ENCODE measurements at regions not wholly inside any gene's neighbourhood (a gene's known extent, or its start where the extent isn't known, plus 50 kb on each side); places are given as distances from the start of the nearest gene placed in this dataset.

DNA sequence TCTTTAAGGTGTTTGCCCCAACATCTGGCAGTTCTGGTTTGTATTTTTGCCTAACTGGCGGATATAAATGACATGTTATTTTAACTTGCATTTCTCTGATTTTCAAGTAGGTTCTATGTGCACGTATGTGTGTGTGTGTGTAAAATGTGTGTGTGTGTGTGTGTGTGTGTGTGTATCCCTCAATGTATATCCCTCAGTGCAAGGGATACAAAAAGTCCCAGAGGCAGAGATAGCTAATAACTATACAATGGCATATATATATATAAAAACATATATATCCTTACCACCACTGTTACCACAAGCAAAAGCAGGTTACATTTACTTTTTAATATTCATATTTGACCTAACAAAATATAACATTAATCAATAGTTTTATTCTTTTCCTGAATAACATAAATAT, 95.0 kb upstream of the NR5A2 start:
- Histone ChIP-seq H3K27me3 (ENCODE audit: control insufficient read depth, insufficient read depth, low read length, poor library complexity, severe bottlenecking) (no peaks in the 10 kb centered on the region), H3K36me3 (ENCODE audit: control insufficient read depth, insufficient read depth, low read length) (no peaks in the 10 kb centered on the region), H3K27ac (ENCODE audit: low read depth, low read length) (no peak overlapping the region), H3K9ac (ENCODE audit: extremely low read depth, low read length, poor library complexity, severe bottlenecking) (no peak overlapping the region), H3K9me3 (ENCODE audit: control insufficient read depth, low read length) (no peaks in the 10 kb centered on the region), H3K4me3 (ENCODE audit: low read length) (no peak overlapping the region), H3K4me1 (ENCODE audit: control insufficient read depth, insufficient read depth, low read length) (no peaks in the 10 kb centered on the region)
- Mint-ChIP-seq H3K27me3 (ENCODE audit: insufficient read depth) (no peaks in the 10 kb centered on the region), H3K9me3 (peaks cover 3% of the 10 kb centered on the region), H3K4me1 (no peaks in the 10 kb centered on the region), H3K36me3 (ENCODE audit: low read depth) (no peaks in the 10 kb centered on the region), H3K27ac (no peak overlapping the region), H3K4me3 (no peak overlapping the region)
- DNase-seq, result no peak
- TF ChIP-seq, protein P1, sequence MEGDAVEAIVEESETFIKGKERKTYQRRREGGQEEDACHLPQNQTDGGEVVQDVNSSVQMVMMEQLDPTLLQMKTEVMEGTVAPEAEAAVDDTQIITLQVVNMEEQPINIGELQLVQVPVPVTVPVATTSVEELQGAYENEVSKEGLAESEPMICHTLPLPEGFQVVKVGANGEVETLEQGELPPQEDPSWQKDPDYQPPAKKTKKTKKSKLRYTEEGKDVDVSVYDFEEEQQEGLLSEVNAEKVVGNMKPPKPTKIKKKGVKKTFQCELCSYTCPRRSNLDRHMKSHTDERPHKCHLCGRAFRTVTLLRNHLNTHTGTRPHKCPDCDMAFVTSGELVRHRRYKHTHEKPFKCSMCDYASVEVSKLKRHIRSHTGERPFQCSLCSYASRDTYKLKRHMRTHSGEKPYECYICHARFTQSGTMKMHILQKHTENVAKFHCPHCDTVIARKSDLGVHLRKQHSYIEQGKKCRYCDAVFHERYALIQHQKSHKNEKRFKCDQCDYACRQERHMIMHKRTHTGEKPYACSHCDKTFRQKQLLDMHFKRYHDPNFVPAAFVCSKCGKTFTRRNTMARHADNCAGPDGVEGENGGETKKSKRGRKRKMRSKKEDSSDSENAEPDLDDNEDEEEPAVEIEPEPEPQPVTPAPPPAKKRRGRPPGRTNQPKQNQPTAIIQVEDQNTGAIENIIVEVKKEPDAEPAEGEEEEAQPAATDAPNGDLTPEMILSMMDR (conservative IDR thresholded peaks at IDR 0.05), result no peak
- 92 to 98% methylated on average over 2 of the region's 2 CpGs for WGBS, 2 experiments (ENCODE audit: insufficient coverage in 1 of 2, insufficient read length in 1 of 2)

DNA sequence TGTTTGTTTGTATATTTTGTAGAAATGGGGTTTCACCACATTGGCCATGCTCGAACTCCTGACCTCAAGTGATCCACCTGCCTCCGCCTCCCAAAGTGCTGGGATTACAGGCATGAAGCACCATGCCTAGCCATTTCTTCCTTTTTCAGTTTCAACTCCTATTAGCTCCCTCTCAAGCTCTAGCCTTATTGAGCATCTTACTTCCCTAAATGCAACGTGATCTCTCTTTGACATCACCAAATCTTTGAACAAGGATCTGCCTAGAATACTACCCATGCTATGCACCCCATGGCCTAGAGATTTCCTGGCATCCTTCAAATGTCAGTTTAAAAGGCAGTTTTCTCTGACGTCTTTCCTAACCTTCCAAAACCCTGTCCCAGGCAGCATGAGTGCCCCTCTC, 91.1 kb upstream of the NR5A2 start:
- H3K27ac ChIP-seq (ENCODE audit: low read depth, low read length), result no peak overlapping the region

DNA sequence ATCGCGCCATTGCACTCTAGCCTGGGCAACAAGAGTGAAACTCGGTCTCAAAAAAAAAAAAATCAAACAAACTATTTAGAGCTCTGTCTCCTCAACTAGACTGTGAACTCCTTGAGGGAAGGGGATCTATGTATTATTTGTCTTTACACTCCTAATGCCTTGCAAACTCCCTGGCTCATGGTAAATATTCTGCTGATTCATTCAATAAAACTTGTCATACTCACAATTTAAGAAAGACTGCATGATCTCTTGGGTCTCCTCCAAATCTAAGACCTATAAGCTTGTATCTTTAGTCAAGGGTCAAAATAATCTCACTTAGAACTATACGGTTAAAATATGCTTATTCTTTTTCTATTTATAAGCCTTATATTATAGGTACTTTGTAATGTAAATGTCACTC, 90.3 kb upstream of the NR5A2 start:
- no peak overlapping the region for H3K27ac ChIP-seq (ENCODE audit: low read depth, low read length)
- no peaks in the 10 kb centered on the region for H3K9me3 Mint-ChIP-seq
- no peaks in the 10 kb centered on the region for H3K9me3 ChIP-seq (ENCODE audit: control insufficient read depth, low read length)
- TF ChIP-seq, protein P1 (conservative IDR thresholded peaks at IDR 0.05), result no peak
- H3K27ac Mint-ChIP-seq, result no peak overlapping the region
- no peak for DNase-seq
- H3K4me1 Mint-ChIP-seq, result no peaks in the 10 kb centered on the region
- no peaks in the 10 kb centered on the region for H3K27me3 ChIP-seq (ENCODE audit: control insufficient read depth, insufficient read depth, low read length, poor library complexity, severe bottlenecking)
- H3K4me3 ChIP-seq (ENCODE audit: low read length), result no peak overlapping the region
- no peaks in the 10 kb centered on the region for H3K4me1 ChIP-seq (ENCODE audit: control insufficient read depth, insufficient read depth, low read length)
- H3K4me3 Mint-ChIP-seq, result no peak overlapping the region
- H3K27me3 Mint-ChIP-seq (ENCODE audit: insufficient read depth), result no peaks in the 10 kb centered on the region
- WGBS, 2 experiments (ENCODE audit: insufficient coverage in 1 of 2, insufficient read length in 1 of 2), result 89 to 96% methylated on average over 3 of the region's 4 CpGs
- no peak overlapping the region for H3K9ac ChIP-seq (ENCODE audit: extremely low read depth, low read length, poor library complexity, severe bottlenecking)
- no peaks in the 10 kb centered on the region for H3K36me3 Mint-ChIP-seq (ENCODE audit: low read depth)
- no peaks in the 10 kb centered on the region for H3K36me3 ChIP-seq (ENCODE audit: control insufficient read depth, insufficient read depth, low read length)

More for the DNA sequence above, 91.1 kb upstream of the NR5A2 start:
- H3K4me1 ChIP-seq (ENCODE audit: control insufficient read depth, insufficient read depth, low read length), result no peaks in the 10 kb centered on the region
- H3K9me3 ChIP-seq (ENCODE audit: control insufficient read depth, low read length), result no peaks in the 10 kb centered on the region
- H3K4me3 ChIP-seq (ENCODE audit: low read length), result no peak overlapping the region
- no peak overlapping the region for H3K9ac ChIP-seq (ENCODE audit: extremely low read depth, low read length, poor library complexity, severe bottlenecking)
- DNase-seq, result no peak
- no peaks in the 10 kb centered on the region for H3K27me3 ChIP-seq (ENCODE audit: control insufficient read depth, insufficient read depth, low read length, poor library complexity, severe bottlenecking)
- Mint-ChIP-seq H3K4me1 (no peaks in the 10 kb centered on the region), H3K36me3 (ENCODE audit: low read depth) (no peaks in the 10 kb centered on the region), H3K4me3 (no peak overlapping the region), H3K27me3 (ENCODE audit: insufficient read depth) (no peaks in the 10 kb centered on the region), H3K27ac (no peak overlapping the region), H3K9me3 (no peaks in the 10 kb centered on the region)
- TF ChIP-seq, protein P1 (conservative IDR thresholded peaks at IDR 0.05), result no peak
- H3K36me3 ChIP-seq (ENCODE audit: control insufficient read depth, insufficient read depth, low read length), result no peaks in the 10 kb centered on the region
- WGBS, 2 experiments (ENCODE audit: insufficient coverage in 1 of 2, insufficient read length in 1 of 2), result 85 to 88% methylated on average over 3 to 4 of the region's 4 CpGs

All from endodermal cell (in vitro differentiated cells).